Skeletal muscle tissue (tissue), 3 donors: ENCODE measurements at regions not wholly inside any gene's neighbourhood (a gene's known extent, or its start where the extent isn't known, plus 50 kb on each side); places are given as distances from the start of the nearest gene placed in this dataset.

Source experiments
- H3K27ac ChIP-seq: one replicate; pipeline ENCODE4 v1.7.0; 2013; ENCODE audit warnings: mild to moderate bottlenecking, low read depth, low read length, inconsistent platforms
- H3K27me3 ChIP-seq, 3 donors: one replicate each; pipeline ENCODE4 v1.7.0; 2013; ENCODE audit warnings: low read length in 3 of 3; ENCODE audit not compliant: control insufficient read depth in 3 of 3, insufficient read depth in 3 of 3
- H3K36me3 ChIP-seq, 3 donors: one replicate each; pipeline ENCODE4 v1.7.0; 2013; ENCODE audit warnings: low read length in 3 of 3; ENCODE audit not compliant: control insufficient read depth in 3 of 3, insufficient read depth in 3 of 3
- H3K4me1 ChIP-seq, 3 donors: one replicate each; pipeline ENCODE4 v1.7.0; 2013; ENCODE audit warnings: low read length in 3 of 3, mild to moderate bottlenecking in 3 of 3; ENCODE audit not compliant: control insufficient read depth in 3 of 3, insufficient read depth in 3 of 3
- H3K4me3 ChIP-seq, 3 donors: one replicate each; pipeline ENCODE4 v1.7.0; 2013; ENCODE audit warnings: low read length in 3 of 3
- H3K9ac ChIP-seq, 3 donors: one replicate each; pipeline ENCODE4 v1.7.0; 2013; ENCODE audit warnings: low read length in 3 of 3, mild to moderate bottlenecking in 3 of 3, moderate library complexity in 2 of 3, low read depth in 1 of 3
- H3K9me3 ChIP-seq, 3 donors: one replicate each; pipeline ENCODE4 v1.7.0; 2013; ENCODE audit warnings: low read length in 3 of 3; ENCODE audit not compliant: control insufficient read depth in 3 of 3
- donor health status: Osteomylitis.

- no peak overlapping the region for H3K9ac ChIP-seq
- no peak overlapping the region for H3K27ac ChIP-seq
- no peaks in the 10 kb centered on the region for H3K27me3 ChIP-seq
- no peaks in the 10 kb centered on the region for H3K4me1 ChIP-seq
- H3K4me3 ChIP-seq = no peak overlapping the region
- H3K36me3 ChIP-seq = no peaks in the 10 kb centered on the region
- no peaks in the 10 kb centered on the region for H3K9me3 ChIP-seq
Measured at GRCh38 chr2:107305966-107306365, 420.0 kb upstream of the ST6GAL2 start.

DNA sequence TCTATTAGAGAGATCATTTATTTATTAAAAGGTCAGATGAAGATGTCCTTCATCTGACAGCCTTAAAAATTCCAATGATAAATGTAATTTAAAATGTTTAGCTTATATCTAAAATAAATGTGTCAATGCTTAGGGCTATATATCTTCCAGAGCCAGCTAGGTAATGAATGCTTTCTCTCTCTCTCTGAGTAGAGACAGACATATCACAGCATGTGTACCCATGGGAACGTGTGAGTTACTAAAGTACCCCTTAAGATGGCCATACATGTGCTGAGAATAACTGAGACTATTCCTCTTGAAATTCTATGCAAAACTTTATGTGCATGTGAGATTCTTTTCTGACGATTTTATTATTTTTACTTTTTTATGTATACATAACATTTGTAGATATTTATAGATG, 420.9 kb upstream of the ST6GAL2 start:
- Histone ChIP-seq H3K4me1 (no peaks in the 10 kb centered on the region), H3K36me3 (no peaks in the 10 kb centered on the region), H3K27me3 (no peaks in the 10 kb centered on the region), H3K9me3 (no peaks in the 10 kb centered on the region), H3K9ac (no peak overlapping the region), H3K27ac (no peak overlapping the region), H3K4me3 (no peak overlapping the region)

DNA sequence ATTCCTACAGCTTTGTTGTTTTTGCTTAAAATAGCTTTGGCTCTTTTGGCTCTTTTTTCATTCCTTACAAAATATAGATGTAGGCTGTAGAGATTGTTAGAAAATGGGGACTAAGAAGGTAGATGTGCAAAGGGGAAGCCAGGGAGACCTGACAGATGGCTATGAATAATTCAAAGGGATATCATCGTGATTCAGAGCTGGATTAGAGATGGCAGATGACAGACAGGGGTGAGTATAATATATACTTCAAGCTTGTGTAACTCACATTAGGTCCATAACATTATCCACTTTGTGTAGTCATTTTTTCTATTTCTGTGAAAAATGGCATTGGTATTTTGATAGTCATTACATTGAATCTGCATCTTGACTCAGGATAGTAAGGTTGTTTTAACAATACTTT, 422.9 kb upstream of the ST6GAL2 start:
- no peak overlapping the region for H3K4me3 ChIP-seq
- H3K4me1 ChIP-seq = no peaks in the 10 kb centered on the region
- no peaks in the 10 kb centered on the region for H3K27me3 ChIP-seq
- no peak overlapping the region for H3K9ac ChIP-seq
- H3K9me3 ChIP-seq = no peaks in the 10 kb centered on the region
- no peaks in the 10 kb centered on the region for H3K36me3 ChIP-seq
- H3K27ac ChIP-seq = no peak overlapping the region

GRCh38 chr2:107312240-107312639, 426.3 kb upstream of the ST6GAL2 start:
- H3K27ac ChIP-seq = no peak overlapping the region
- H3K27me3 ChIP-seq = no peaks in the 10 kb centered on the region

DNA sequence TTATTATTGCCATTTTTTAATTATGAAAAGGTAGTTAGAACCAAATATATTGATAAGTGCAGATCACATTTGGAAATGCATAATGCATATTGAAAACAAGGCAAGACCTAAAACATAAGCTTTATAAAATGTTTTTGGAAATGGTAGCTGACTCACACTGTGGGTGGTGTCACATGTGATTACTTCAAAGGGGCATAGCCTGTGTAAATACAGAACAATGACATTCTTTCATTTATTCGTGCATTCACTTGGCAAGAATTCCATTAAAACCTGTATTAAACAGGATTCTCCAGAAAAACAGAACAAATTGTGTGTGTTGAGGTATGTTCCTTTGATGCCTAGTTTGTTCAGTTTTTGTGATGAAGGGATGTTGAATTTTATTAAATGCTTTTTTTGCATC, 427.3 kb upstream of the ST6GAL2 start:
- Histone ChIP-seq H3K27ac (no peak overlapping the region), H3K9ac (no peak overlapping the region), H3K27me3 (no peaks in the 10 kb centered on the region), H3K36me3 (no peaks in the 10 kb centered on the region), H3K4me1 (no peaks in the 10 kb centered on the region), H3K4me3 (no peak overlapping the region), H3K9me3 (no peaks in the 10 kb centered on the region)

More at GRCh38 chr2:107312240-107312639, 426.3 kb upstream of the ST6GAL2 start:
- Histone ChIP-seq H3K9me3 (no peaks in the 10 kb centered on the region), H3K36me3 (no peaks in the 10 kb centered on the region), H3K4me3 (no peak overlapping the region), H3K4me1 (no peaks in the 10 kb centered on the region), H3K9ac (no peak overlapping the region)

GRCh38 chr2:107320881-107321280, 434.9 kb upstream of the ST6GAL2 start:
- Histone ChIP-seq H3K27me3 (no peaks in the 10 kb centered on the region), H3K36me3 (no peaks in the 10 kb centered on the region), H3K4me1 (peaks cover 0 to 4% (median 0%) of the 10 kb centered on the region in 3 donors), H3K9ac (no peak overlapping the region), H3K4me3 (no peak overlapping the region), H3K9me3 (no peaks in the 10 kb centered on the region), H3K27ac (no peak overlapping the region)

- no peak overlapping the region for H3K4me3 ChIP-seq
- peaks cover 0 to 6% (median 0%) of the 10 kb centered on the region in 3 donors for H3K4me1 ChIP-seq
- no peaks in the 10 kb centered on the region for H3K27me3 ChIP-seq
- H3K9ac ChIP-seq = no peak overlapping the region
- H3K27ac ChIP-seq = no peak overlapping the region
- no peaks in the 10 kb centered on the region for H3K9me3 ChIP-seq
- no peaks in the 10 kb centered on the region for H3K36me3 ChIP-seq
Measured at GRCh38 chr2:107322416-107322815, 436.4 kb upstream of the ST6GAL2 start.

DNA sequence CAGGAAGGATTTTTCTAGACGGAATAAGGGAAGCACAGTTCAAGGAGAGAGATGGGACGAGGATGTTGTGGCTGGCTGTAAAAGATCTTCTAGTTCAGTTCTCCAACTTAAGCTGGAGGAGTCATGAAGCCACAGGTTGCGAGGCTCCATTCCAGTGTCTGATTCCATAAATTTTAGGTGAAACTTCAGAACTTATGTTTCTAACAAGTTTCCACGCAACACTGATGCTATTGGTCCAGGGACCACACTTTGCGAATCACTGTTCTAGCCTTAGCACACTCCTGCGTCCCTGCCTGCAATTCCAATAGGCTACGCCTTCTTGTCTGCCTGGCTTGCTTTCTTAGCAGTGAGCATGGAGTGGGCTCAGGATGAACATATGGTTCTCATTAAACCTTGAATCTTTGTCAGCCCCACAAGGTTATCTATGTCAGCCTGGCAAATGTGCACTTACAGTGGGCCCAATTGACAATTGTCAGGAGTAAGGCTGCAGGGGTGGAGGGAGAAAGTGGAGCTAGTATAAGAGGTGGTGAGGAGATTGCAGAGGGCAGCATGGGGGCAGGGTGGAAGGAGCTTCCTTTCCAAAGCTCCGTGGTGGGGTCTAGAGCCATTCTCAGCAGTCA, 438.1 kb upstream of the ST6GAL2 start:
- Histone ChIP-seq H3K9me3 (no peaks in the 10 kb centered on the region), H3K4me3 (no peak overlapping the region), H3K36me3 (no peaks in the 10 kb centered on the region), H3K9ac (no peak overlapping the region), H3K27me3 (no peaks in the 10 kb centered on the region), H3K4me1 (peaks cover 0 to 6% (median 0%) of the 10 kb centered on the region in 3 donors), H3K27ac (no peak overlapping the region)

GRCh38 chr2:107325981-107326786, 440.2 kb upstream of the ST6GAL2 start:
- H3K9ac ChIP-seq = no peak overlapping the region
- peaks cover 0 to 6% (median 0%) of the 10 kb centered on the region in 3 donors for H3K4me1 ChIP-seq
- H3K36me3 ChIP-seq = no peaks in the 10 kb centered on the region
- H3K27ac ChIP-seq = peak overlapping the region; percentile 37
- no peak overlapping the region for H3K4me3 ChIP-seq
- H3K9me3 ChIP-seq = no peaks in the 10 kb centered on the region
- no peaks in the 10 kb centered on the region for H3K27me3 ChIP-seq

DNA sequence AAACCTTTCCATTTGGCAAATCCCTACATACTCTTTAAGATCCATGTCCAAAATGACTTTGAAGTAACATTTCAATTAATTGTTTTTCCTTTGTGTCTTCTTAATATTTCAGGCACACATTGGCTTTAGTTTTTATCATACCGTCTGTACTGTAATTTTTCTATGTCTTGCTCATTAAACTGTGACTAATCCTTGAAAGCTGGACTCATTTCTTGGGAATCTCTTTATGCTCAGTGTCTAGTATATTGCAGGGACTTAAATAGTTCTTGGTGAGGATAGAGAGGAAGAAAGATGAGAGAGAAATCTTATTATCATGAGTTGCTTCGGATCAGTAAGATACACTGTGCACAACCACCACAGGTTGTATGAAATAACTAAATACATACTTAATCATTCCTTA, 448.3 kb upstream of the ST6GAL2 start:
- no peaks in the 10 kb centered on the region for H3K36me3 ChIP-seq
- H3K4me3 ChIP-seq = no peak overlapping the region
- H3K4me1 ChIP-seq = no peaks in the 10 kb centered on the region
- no peak overlapping the region for H3K9ac ChIP-seq
- no peaks in the 10 kb centered on the region for H3K9me3 ChIP-seq
- no peaks in the 10 kb centered on the region for H3K27me3 ChIP-seq
- no peak overlapping the region for H3K27ac ChIP-seq
